ENCODE measurements at regions not wholly inside any gene's neighbourhood (a gene's known extent, or its start where the extent isn't known, plus 50 kb on each side); places are given as distances from the start of the nearest gene placed in this dataset.
A peak's percentile ranks its signal among the peaks of the same experiment; 100 is the strongest.

DNA sequence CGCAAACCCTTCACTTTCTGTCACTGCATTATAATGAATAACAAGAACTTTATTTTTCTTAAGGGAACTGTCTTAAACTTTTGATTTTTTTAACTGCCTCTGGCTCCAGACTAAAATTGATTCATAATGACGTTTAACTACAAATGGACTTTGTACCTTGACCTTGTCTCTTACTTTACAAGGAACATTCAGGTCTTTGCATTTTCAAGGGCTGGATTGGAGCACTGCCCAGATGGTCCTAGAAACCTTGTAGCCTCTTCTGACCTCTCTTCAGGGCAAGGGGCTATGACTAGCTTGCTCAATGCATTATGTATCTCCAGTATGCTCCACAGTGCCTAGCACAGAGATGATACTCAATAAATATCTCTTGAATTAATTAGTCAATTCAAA is 612.6 kb upstream of the CLINT1 start:
- Histone ChIP-seq H4K20me1 (no peaks in the 10 kb centered on the region), H3K36me3 (no peaks in the 10 kb centered on the region), H3K9ac (no peak overlapping the region), H3K27ac (no peak overlapping the region), H3K27me3 (no peaks in the 10 kb centered on the region), H3K9me3 (replicated peaks in 1 of 11) (peaks cover 23 to 90% (median 66%) of the 10 kb centered on the region in 11 experiments), H3K4me2 (no peak overlapping the region), H3K4me1 (peaks cover 5 to 27% (median 15%) of the 10 kb centered on the region in 10 experiments), H3K4me3 (no peak overlapping the region)
- TF ChIP-seq Cebpa-rat (IDR thresholded peaks at IDR 0.05), result no peak

DNA sequence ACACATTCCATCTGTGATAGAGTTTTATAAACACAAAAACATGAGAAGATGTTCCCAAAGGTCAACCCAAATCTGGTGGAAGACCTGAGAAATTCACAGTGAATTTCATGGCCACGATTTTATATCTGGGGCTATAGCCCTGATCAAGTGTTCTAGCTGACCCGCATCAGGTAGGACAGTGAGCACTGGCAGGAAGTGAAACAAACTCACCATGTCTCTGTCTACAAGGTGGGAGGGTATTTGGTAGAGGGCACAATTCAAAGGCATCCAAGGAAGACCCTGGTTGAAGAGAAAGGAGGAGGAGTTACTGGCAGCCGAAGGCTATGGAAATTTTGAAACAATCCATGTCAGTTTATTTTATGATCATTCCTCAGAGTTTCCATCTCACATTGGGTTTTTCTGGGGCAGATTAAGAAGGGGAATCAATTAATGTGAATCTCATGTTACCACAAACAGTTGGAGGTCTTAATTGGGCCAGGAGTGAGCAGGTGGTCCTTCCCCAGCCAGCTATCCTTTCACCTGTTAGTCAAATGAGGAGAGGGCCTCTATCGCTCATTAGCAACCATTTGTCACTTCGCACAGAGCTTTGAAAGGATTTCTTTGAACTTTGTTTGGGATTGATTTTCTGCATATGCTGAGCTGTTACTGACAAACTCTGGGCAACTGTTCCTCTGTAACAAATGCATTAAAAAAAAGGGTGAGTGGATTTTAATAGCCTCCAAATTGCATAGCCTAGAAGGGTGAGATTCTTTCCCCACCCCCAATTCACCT is 612.0 kb upstream of the CLINT1 start:
- no peak overlapping the region for H3K4me2 ChIP-seq
- peaks cover 22 to 88% (median 61%) of the 10 kb centered on the region in 11 experiments for H3K9me3 ChIP-seq (replicated peaks in 1 of 11)
- TF ChIP-seq Cebpa-rat (IDR thresholded peaks at IDR 0.05), result no peak
- no peak overlapping the region for H3K27ac ChIP-seq
- peaks cover 11 to 33% (median 20%) of the 10 kb centered on the region in 10 experiments for H3K4me1 ChIP-seq
- no peaks in the 10 kb centered on the region for H3K27me3 ChIP-seq
- no peaks in the 10 kb centered on the region for H3K36me3 ChIP-seq
- H4K20me1 ChIP-seq, result no peaks in the 10 kb centered on the region
- H3K4me3 ChIP-seq, result no peak overlapping the region
- no peak overlapping the region for H3K9ac ChIP-seq

DNA sequence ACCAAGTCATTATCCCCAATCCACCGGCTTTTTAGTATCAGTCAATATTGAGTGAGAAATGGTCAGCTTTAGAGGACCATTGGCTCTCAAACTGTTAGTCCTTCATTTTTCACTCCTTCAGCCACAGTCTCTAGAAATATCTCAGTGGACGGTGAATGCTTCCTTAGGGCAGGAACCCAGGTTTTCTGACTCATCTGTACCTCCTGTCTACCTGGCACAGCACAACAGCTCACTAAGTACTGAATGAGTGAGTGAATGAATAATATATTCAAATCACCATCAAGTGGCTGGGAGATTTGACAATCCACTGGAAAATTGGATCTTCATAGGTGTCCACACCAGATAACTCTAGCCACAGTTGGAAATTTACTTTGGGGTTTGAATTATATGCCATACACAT is 609.5 kb upstream of the CLINT1 start:
- H3K27ac ChIP-seq, result no peak overlapping the region
- peaks cover 15 to 66% (median 39%) of the 10 kb centered on the region in 11 experiments for H3K9me3 ChIP-seq (replicated peaks in 1 of 11)
- no peak overlapping the region for H3K4me3 ChIP-seq
- no peaks in the 10 kb centered on the region for H3K27me3 ChIP-seq
- no peaks in the 10 kb centered on the region for H4K20me1 ChIP-seq
- H3K4me2 ChIP-seq, result peak overlapping the region in 8 of 11 experiments; percentile 6 to 57 (median 26); a peak in 14 of 22 replicates
- no peaks in the 10 kb centered on the region for H3K36me3 ChIP-seq
- no peak for TF ChIP-seq Cebpa-rat (IDR thresholded peaks at IDR 0.05)
- H3K9ac ChIP-seq, result no peak overlapping the region
- peaks cover 32 to 55% (median 41%) of the 10 kb centered on the region in 10 experiments for H3K4me1 ChIP-seq

DNA sequence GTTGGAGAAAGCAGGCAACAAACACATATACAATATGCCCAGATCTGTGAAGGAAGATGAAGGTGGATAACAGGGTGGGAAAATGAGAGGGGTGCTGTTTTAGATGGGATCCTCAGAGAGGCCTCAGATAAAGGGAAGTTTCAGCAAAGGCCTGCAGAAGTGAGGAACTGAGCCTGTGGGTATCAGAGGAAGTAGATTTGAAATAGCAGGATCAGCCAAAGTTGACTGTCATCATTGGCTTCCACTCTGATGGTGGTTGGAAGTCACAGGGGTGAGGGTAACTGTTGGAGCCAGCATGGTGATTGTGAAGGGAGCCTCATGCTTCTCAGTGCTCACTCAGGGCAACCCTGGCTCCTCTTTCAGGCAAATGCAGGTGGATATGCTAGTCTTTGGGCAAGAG is 607.2 kb upstream of the CLINT1 start:
- TF ChIP-seq Cebpa-rat (IDR thresholded peaks at IDR 0.05), result no peak
- Histone ChIP-seq H4K20me1 (no peaks in the 10 kb centered on the region), H3K4me3 (no peak overlapping the region), H3K36me3 (no peaks in the 10 kb centered on the region), H3K27me3 (no peaks in the 10 kb centered on the region), H3K9me3 (replicated peaks in 1 of 11) (peaks cover 12 to 71% (median 38%) of the 10 kb centered on the region in 11 experiments), H3K9ac (no peak overlapping the region), H3K4me2 (peak overlapping the region; percentile 32 to 70 (median 55)), H3K27ac (0 out of 22 replicates have a peak overlapping the region, but pooled peaks of 4 of the 11 experiments have one; percentile 1 to 18 (median 9)), H3K4me1 (peaks cover 32 to 61% (median 41%) of the 10 kb centered on the region in 10 experiments)

DNA sequence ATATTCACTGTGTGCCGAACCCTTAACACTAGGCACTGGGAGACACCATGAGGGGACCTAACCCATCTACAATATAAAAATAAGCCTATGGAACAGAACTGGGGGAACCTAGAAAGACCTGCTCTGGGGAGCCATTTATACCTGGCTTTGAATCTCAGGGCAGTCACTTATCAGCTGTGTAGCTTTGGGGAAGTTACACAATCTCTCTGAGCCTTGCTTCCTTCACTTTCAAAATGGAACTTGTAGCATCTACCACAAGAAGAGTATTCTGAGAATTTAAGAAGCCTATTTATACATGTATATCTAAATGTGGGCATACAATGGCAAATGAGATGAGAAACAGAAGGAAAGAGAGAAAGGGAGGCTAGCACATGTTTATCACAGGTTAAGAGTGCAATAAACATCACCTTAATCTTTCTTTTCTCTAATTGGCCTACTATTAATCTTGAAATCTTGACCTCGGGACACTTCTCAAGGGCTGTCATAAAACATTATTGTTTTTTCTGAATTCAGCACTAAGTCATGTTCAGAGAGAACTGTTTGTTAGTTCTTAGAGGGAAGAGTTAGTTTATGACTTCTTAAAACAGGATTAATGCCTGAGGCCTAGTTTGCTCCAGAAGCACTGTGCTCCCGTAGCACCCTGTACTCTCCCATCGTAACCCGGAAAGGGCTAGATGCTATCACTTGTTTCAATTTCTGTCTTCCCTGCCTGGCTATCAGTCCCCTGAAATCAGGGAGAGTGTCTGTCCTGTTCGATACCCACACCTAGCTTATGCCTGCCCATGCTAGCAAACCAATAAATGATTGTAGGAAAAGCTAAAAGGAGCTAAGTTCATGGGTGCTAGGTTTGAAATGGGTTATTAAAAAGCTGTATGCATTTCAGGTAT is 606.4 kb upstream of the CLINT1 start:
- Histone ChIP-seq H3K4me2 (peak overlapping the region; percentile 32 to 70 (median 55)), H3K36me3 (no peaks in the 10 kb centered on the region), H3K27ac (peak overlapping the region in 7 of 11 experiments; percentile 3 to 39 (median 18); a peak in 7 of 22 replicates), H3K4me3 (no peak overlapping the region), H4K20me1 (no peaks in the 10 kb centered on the region), H3K9me3 (replicated peaks in 1 of 11) (peaks cover 12 to 71% (median 45%) of the 10 kb centered on the region in 11 experiments), H3K4me1 (peaks cover 32 to 60% (median 41%) of the 10 kb centered on the region in 10 experiments), H3K9ac (no peak overlapping the region), H3K27me3 (no peaks in the 10 kb centered on the region)
- 0 out of 22 replicates have a peak, but pooled peaks of 3 of the 11 experiments have one; percentile 11 to 26 (median 23) for TF ChIP-seq Cebpa-rat (IDR thresholded peaks at IDR 0.05)

DNA sequence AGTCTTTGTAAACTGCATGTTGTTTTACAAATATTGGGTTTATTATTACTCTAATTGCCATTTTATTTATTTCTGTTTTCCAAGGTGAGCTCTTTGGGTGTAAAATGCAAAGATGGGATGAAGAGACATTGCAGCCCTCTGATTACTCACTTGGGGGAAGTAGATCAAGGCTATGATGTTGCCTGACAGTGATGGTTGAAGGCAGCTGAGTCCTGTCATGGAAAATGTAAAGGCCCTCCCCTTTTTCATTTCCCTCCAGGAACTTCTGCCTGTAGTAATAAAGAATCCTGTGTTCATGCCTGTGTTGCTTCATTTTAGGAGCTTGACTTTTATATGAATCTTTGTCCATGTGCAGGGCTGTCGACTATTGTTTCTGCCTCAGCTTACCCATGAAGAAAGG is 605.4 kb upstream of the CLINT1 start:
- TF ChIP-seq Cebpa-rat (IDR thresholded peaks at IDR 0.05), result no peak
- Histone ChIP-seq H3K4me3 (no peak overlapping the region), H3K27ac (peak overlapping the region in 5 of 11 experiments; percentile 9 to 39 (median 23); a peak in 9 of 22 replicates), H3K9ac (no peak overlapping the region), H3K9me3 (replicated peaks in 1 of 11) (peaks cover 7 to 71% (median 44%) of the 10 kb centered on the region in 11 experiments), H3K4me2 (peak overlapping the region; percentile 32 to 70 (median 55)), H3K4me1 (peaks cover 32 to 54% (median 41%) of the 10 kb centered on the region in 10 experiments), H3K36me3 (no peaks in the 10 kb centered on the region; a peak in 1 of 22 replicates), H4K20me1 (no peaks in the 10 kb centered on the region), H3K27me3 (no peaks in the 10 kb centered on the region)

DNA sequence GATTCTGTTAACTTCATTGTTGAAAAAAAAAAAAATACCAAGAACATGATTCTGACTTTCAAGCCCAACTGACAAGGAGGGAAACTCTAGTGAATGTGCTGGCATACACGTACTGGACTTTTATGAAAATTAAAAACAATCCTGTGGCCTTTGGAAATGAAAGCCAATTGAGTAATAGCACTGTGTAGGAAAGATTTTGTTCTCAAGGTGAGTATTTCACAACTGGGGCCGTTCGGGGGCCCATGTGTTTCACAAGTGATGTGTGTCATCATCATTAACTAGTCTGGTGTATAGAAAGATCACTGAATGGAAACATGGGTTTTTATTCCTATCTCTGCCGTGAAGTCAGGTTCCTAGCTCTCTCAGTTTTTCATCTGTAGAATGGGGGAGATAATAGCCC is 605.0 kb upstream of the CLINT1 start:
- Histone ChIP-seq H3K4me2 (peak overlapping the region in 7 of 11 experiments; percentile 46 to 70 (median 55); a peak in 10 of 22 replicates), H3K36me3 (no peaks in the 10 kb centered on the region; a peak in 1 of 22 replicates), H3K4me3 (no peak overlapping the region), H4K20me1 (no peaks in the 10 kb centered on the region), H3K27me3 (no peaks in the 10 kb centered on the region), H3K9ac (no peak overlapping the region), H3K4me1 (peaks cover 32 to 50% (median 40%) of the 10 kb centered on the region in 10 experiments), H3K27ac (peak overlapping the region in 1 of 11 experiments; percentile 2; a peak in 3 of 22 replicates), H3K9me3 (replicated peaks in 1 of 11) (peaks cover 2 to 71% (median 44%) of the 10 kb centered on the region in 11 experiments; a peak in 21 of 22 replicates)
- TF ChIP-seq Cebpa-rat (IDR thresholded peaks at IDR 0.05), result no peak

DNA sequence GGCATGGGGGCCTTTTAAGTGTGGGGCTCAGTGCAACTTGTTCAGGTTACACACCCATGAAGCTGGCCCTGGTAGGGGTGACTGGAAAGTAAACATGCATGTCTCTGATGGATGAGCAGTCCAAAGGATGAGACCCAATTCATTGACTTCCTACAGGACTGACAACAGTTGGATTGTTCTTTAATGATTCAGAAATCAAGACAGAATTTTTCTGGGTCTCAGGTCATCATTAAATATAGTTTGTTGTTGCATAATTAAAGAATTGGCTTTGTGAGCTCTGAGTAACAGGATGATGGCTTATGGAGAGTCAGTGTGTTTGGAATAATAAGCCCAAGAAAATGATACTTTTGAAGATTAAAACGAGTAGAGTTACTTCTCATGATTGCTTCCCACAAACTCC is 604.2 kb upstream of the CLINT1 start:
- no peak overlapping the region for H3K4me2 ChIP-seq
- H3K9me3 ChIP-seq (replicated peaks in 1 of 11), result peaks cover 0 to 71% (median 44%) of the 10 kb centered on the region in 11 experiments; a peak in 20 of 22 replicates
- no peak for TF ChIP-seq Cebpa-rat (IDR thresholded peaks at IDR 0.05)
- peaks cover 0 to 6% (median 0%) of the 10 kb centered on the region in 11 experiments; a peak in 2 of 22 replicates for H3K36me3 ChIP-seq
- no peak overlapping the region for H3K27ac ChIP-seq
- H3K9ac ChIP-seq, result no peak overlapping the region
- peaks cover 31 to 43% (median 35%) of the 10 kb centered on the region in 10 experiments for H3K4me1 ChIP-seq
- no peaks in the 10 kb centered on the region for H3K27me3 ChIP-seq
- no peaks in the 10 kb centered on the region for H4K20me1 ChIP-seq
- H3K4me3 ChIP-seq, result no peak overlapping the region
